HEK293 (cell line): ENCODE measurements at regions not wholly inside any gene's neighbourhood (a gene's known extent, or its start where the extent isn't known, plus 50 kb on each side); places are given as distances from the start of the nearest gene placed in this dataset.
A peak's percentile ranks its signal among the peaks of the same experiment; 100 is the strongest.

Experiments used
- EGR2 ChIP-seq: fragments of 450-650 bp; formaldehyde crosslinking; IDR thresholded peaks from 2 replicates; pipeline ENCODE4 v1.5.1; 2016; ENCODE audit warnings: low read depth, missing biosample characterization, missing genetic modification characterization
- ELK4 ChIP-seq: IDR thresholded peaks from 2 replicates; pipeline ENCODE4 v1.6.1; 2011; ENCODE audit warnings: mild to moderate bottlenecking, low read depth, low read length, borderline replicate concordance
- FEZF1 ChIP-seq: fragments of 450-650 bp; formaldehyde crosslinking; IDR thresholded peaks from 2 replicates; pipeline ENCODE4 v1.5.1; 2016; ENCODE audit warnings: missing biosample characterization, missing genetic modification characterization
- GLIS1 ChIP-seq: fragments of 450-650 bp; formaldehyde crosslinking; IDR thresholded peaks from 2 replicates; pipeline ENCODE4 v1.5.1; 2016; ENCODE audit warnings: missing biosample characterization, missing genetic modification characterization
- HIC1 ChIP-seq: fragments of 450-650 bp; formaldehyde crosslinking; IDR thresholded peaks from 2 replicates; pipeline ENCODE4 v1.5.1; 2016; ENCODE audit warnings: missing biosample characterization, missing genetic modification characterization
- PRDM1 ChIP-seq: fragments of 450-650 bp; formaldehyde crosslinking; IDR thresholded peaks from 2 replicates; pipeline ENCODE4; 2016; ENCODE audit warnings: missing biosample characterization, missing genetic modification characterization
- RBAK ChIP-seq: fragments of 450-650 bp; formaldehyde crosslinking; IDR thresholded peaks from 2 replicates; pipeline ENCODE4 v1.5.1; 2016; ENCODE audit warnings: missing biosample characterization, missing genetic modification characterization
- TRIM28 ChIP-seq: IDR thresholded peaks from 2 replicates; pipeline ENCODE4 v1.6.1; 2011; ENCODE audit warnings: low read length, control low read depth, borderline replicate concordance
- WT1 ChIP-seq: fragments of 450-650 bp; formaldehyde crosslinking; IDR thresholded peaks from 2 replicates; pipeline ENCODE4 v1.5.1; 2016; ENCODE audit warnings: missing biosample characterization, missing genetic modification characterization
- ZBTB10 ChIP-seq: fragments of 450-650 bp; formaldehyde crosslinking; IDR thresholded peaks from 2 replicates; pipeline ENCODE4 v1.5.1; 2016; ENCODE audit warnings: missing biosample characterization, missing genetic modification characterization
- ZBTB21 ChIP-seq: fragments of 450-650 bp; formaldehyde crosslinking; IDR thresholded peaks from 2 replicates; pipeline ENCODE4 v1.5.1; 2017; ENCODE audit warnings: missing biosample characterization, missing genetic modification characterization
- ZBTB48 ChIP-seq: fragments of 450-650 bp; formaldehyde crosslinking; IDR thresholded peaks from 2 replicates; pipeline ENCODE4 v1.5.1; 2016; ENCODE audit warnings: missing biosample characterization, missing genetic modification characterization
- ZNF10 ChIP-seq: fragments of 450-650 bp; formaldehyde crosslinking; IDR thresholded peaks from 2 replicates; pipeline ENCODE4 v1.5.1; 2017; ENCODE audit warnings: missing biosample characterization, missing genetic modification characterization
- ZNF133 ChIP-seq: fragments of 450-650 bp; formaldehyde crosslinking; IDR thresholded peaks from 2 replicates; pipeline ENCODE4 v1.5.1; 2016; ENCODE audit warnings: missing biosample characterization, missing genetic modification characterization
- ZNF146 ChIP-seq: fragments of 450-650 bp; formaldehyde crosslinking; IDR thresholded peaks from 2 replicates; pipeline ENCODE4 v1.5.1; 2016; ENCODE audit warnings: missing biosample characterization, missing genetic modification characterization
- ZNF19 ChIP-seq: fragments of 450-650 bp; formaldehyde crosslinking; IDR thresholded peaks from 2 replicates; pipeline ENCODE4; 2016; ENCODE audit warnings: missing biosample characterization, missing genetic modification characterization, low read depth
- ZNF214 ChIP-seq: fragments of 450-650 bp; formaldehyde crosslinking; IDR thresholded peaks from 2 replicates; pipeline ENCODE4 v1.5.1; 2017; ENCODE audit warnings: missing biosample characterization, mild to moderate bottlenecking, missing genetic modification characterization, borderline replicate concordance
- ZNF23 ChIP-seq: fragments of 450-650 bp; formaldehyde crosslinking; IDR thresholded peaks from 2 replicates; pipeline ENCODE4 v1.5.1; 2016; ENCODE audit warnings: missing biosample characterization, missing genetic modification characterization, borderline replicate concordance
- ZNF324 ChIP-seq: fragments of 450-650 bp; formaldehyde crosslinking; IDR thresholded peaks from 2 replicates; pipeline ENCODE4 v1.5.1; 2016; ENCODE audit warnings: missing biosample characterization, missing genetic modification characterization
- ZNF37A ChIP-seq: fragments of 450-650 bp; IDR thresholded peaks from 2 replicates; pipeline ENCODE4 v1.5.1; 2018; ENCODE audit warnings: missing biosample characterization, missing genetic modification characterization
- ZNF48 ChIP-seq: fragments of 450-650 bp; formaldehyde crosslinking; IDR thresholded peaks from 2 replicates; pipeline ENCODE4 v1.5.1; 2016; ENCODE audit warnings: missing biosample characterization, missing genetic modification characterization
- ZNF600 ChIP-seq: fragments of 450-650 bp; formaldehyde crosslinking; IDR thresholded peaks from 2 replicates; pipeline ENCODE4 v1.5.1; 2016; ENCODE audit warnings: missing biosample characterization, missing genetic modification characterization
- ZNF623 ChIP-seq: fragments of 450-650 bp; formaldehyde crosslinking; IDR thresholded peaks from 2 replicates; pipeline ENCODE4 v1.5.1; 2016; ENCODE audit warnings: missing biosample characterization, missing genetic modification characterization
- ZNF629 ChIP-seq: fragments of 450-650 bp; formaldehyde crosslinking; IDR thresholded peaks from 2 replicates; pipeline ENCODE4 v1.5.1; 2017; ENCODE audit warnings: missing biosample characterization, missing genetic modification characterization
- ZNF664 ChIP-seq: fragments of 450-650 bp; formaldehyde crosslinking; IDR thresholded peaks from 2 replicates; pipeline ENCODE4 v1.5.1; 2016; ENCODE audit warnings: missing biosample characterization, missing genetic modification characterization
- ZNF704 ChIP-seq: fragments of 450-650 bp; formaldehyde crosslinking; IDR thresholded peaks from 2 replicates; pipeline ENCODE4 v1.5.1; 2016; ENCODE audit warnings: missing biosample characterization, missing genetic modification characterization
- ZNF768 ChIP-seq: fragments of 450-650 bp; formaldehyde crosslinking; IDR thresholded peaks from 2 replicates; pipeline ENCODE4 v1.5.1; 2018; ENCODE audit warnings: missing biosample characterization, mild to moderate bottlenecking, missing genetic modification characterization
- ZNF785 ChIP-seq: fragments of 450-650 bp; formaldehyde crosslinking; IDR thresholded peaks from 2 replicates; pipeline ENCODE4 v1.5.1; 2016; ENCODE audit warnings: missing biosample characterization, missing genetic modification characterization
- ZNF791 ChIP-seq: fragments of 450-650 bp; formaldehyde crosslinking; IDR thresholded peaks from 2 replicates; pipeline ENCODE4 v1.5.1; 2016; ENCODE audit warnings: missing biosample characterization, missing genetic modification characterization
- ZSCAN16 ChIP-seq: fragments of 450-650 bp; formaldehyde crosslinking; IDR thresholded peaks from 2 replicates; pipeline ENCODE4 v1.5.1; 2016; ENCODE audit warnings: missing biosample characterization, missing genetic modification characterization
- ZSCAN23 ChIP-seq: fragments of 450-650 bp; formaldehyde crosslinking; IDR thresholded peaks from 2 replicates; pipeline ENCODE4 v1.5.1; 2016; ENCODE audit warnings: missing biosample characterization, missing genetic modification characterization
- TF ChIP-seq, protein P1 (sequence below): fragments of 450-650 bp; formaldehyde crosslinking; IDR thresholded peaks from 2 replicates; pipeline ENCODE4 v1.5.1; 2017; ENCODE audit warnings: missing biosample characterization, missing genetic modification characterization

DNA sequence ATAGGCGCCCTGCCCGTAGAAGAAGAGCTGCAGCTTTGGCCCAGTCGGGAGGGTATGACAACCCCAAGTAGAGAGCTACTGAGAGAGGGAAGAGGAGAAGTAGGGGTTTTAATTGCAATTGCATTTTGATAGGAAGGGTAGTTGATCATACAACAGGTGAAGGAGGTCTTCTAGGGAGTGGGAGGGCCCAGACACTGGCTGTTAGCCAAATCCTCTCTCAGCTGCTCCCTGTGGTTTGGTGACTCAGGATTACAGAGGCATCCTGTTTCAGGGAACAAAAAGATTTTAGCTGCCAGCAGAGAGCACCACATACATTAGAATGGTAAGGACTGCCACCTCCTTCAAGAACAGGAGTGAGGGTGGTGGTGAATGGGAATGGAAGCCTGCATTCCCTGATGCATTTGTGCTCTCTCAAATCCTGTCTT lies 408.9 kb upstream of the THBS1 start (continued):
- TF ChIP-seq ZNF48 (tag by site-specific recombination): no peak
- no peak for TF ChIP-seq RBAK (tag by site-specific recombination)
- TF ChIP-seq ZNF768 (tag by site-specific recombination): no peak
- no peak for TF ChIP-seq ZBTB21 (tag by site-specific recombination)
- TF ChIP-seq ZNF664 (tag by site-specific recombination): no peak
- no peak for TF ChIP-seq ZBTB48 (tag by site-specific recombination)
- TF ChIP-seq ZNF600: no peak
- TF ChIP-seq HIC1 (tag by site-specific recombination): no peak
- TF ChIP-seq ZNF629 (tag by site-specific recombination): 0 out of 2 replicates have a peak, but pooled peaks have one; percentile 36
- no peak for TF ChIP-seq ZSCAN16 (tag by site-specific recombination)
- no peak for TF ChIP-seq ELK4
- no peak for TF ChIP-seq ZNF704 (tag by site-specific recombination)
- TF ChIP-seq EGR2 (tag by site-specific recombination): no peak
- TF ChIP-seq PRDM1 (tag by site-specific recombination): no peak
- TF ChIP-seq ZNF10 (tag by site-specific recombination): peak; percentile 94
- TF ChIP-seq ZBTB10: no peak
- TF ChIP-seq ZNF791: no peak
- no peak for TF ChIP-seq ZSCAN23
- TF ChIP-seq ZNF133 (tag by site-specific recombination): no peak
- no peak for TF ChIP-seq ZNF623 (tag by site-specific recombination)
- no peak; the same call in 1 of the 2 replicates for TF ChIP-seq GLIS1
- no peak for TF ChIP-seq FEZF1 (tag by site-specific recombination)
- peak; percentile 45; the same call in 1 of the 2 replicates for TF ChIP-seq WT1
- no peak for TF ChIP-seq ZNF146 (tag by site-specific recombination)
- no peak for TF ChIP-seq ZNF23 (tag by site-specific recombination)
- TF ChIP-seq ZNF785: no peak
- no peak for TF ChIP-seq ZNF214
- TF ChIP-seq ZNF324: no peak
- no peak for TF ChIP-seq ZNF19 (tag by site-specific recombination)
- TF ChIP-seq TRIM28: no peak
- TF ChIP-seq, protein P1, sequence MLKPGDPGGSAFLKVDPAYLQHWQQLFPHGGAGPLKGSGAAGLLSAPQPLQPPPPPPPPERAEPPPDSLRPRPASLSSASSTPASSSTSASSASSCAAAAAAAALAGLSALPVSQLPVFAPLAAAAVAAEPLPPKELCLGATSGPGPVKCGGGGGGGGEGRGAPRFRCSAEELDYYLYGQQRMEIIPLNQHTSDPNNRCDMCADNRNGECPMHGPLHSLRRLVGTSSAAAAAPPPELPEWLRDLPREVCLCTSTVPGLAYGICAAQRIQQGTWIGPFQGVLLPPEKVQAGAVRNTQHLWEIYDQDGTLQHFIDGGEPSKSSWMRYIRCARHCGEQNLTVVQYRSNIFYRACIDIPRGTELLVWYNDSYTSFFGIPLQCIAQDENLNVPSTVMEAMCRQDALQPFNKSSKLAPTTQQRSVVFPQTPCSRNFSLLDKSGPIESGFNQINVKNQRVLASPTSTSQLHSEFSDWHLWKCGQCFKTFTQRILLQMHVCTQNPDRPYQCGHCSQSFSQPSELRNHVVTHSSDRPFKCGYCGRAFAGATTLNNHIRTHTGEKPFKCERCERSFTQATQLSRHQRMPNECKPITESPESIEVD (tag by site-specific recombination): no peak
- no peak for TF ChIP-seq ZNF37A (tag by site-specific recombination)
